Adipocyte (in vitro differentiated cells): ENCODE measurements at regions not wholly inside any gene's neighbourhood (a gene's known extent, or its start where the extent isn't known, plus 50 kb on each side); places are given as distances from the start of the nearest gene placed in this dataset.

Experiments
- DNase-seq: peaks from one replicate; pipeline ENCODE4 v3.0.0-alpha.2; 2015; ENCODE audit warnings: low read depth
- H3K27me3 ChIP-seq: replicated peaks from 2 replicates; pipeline ENCODE4 v1.7.0; 2013; ENCODE audit warnings: mild to moderate bottlenecking, low read length, moderate library complexity; ENCODE audit not compliant: control insufficient read depth, insufficient read depth
- H3K36me3 ChIP-seq: 2 replicates; pipeline ENCODE4 v1.7.0; 2013; ENCODE audit warnings: low read length, mild to moderate bottlenecking, moderate library complexity; ENCODE audit not compliant: control insufficient read depth, insufficient read depth, severe bottlenecking
- H3K4me1 ChIP-seq: 2 replicates; pipeline ENCODE4 v1.7.0; 2013; ENCODE audit warnings: mild to moderate bottlenecking, low read length, moderate library complexity; ENCODE audit not compliant: control insufficient read depth, insufficient read depth
- H3K4me3 ChIP-seq: 2 replicates; pipeline ENCODE4 v1.7.0; 2013; ENCODE audit warnings: mild to moderate bottlenecking, low read length, moderate library complexity
- H3K9ac ChIP-seq: 2 replicates; pipeline ENCODE4 v1.7.0; 2013; ENCODE audit warnings: mild to moderate bottlenecking, low read length, moderate library complexity
- H3K9me3 ChIP-seq: 2 replicates; pipeline ENCODE4 v1.7.0; 2013; ENCODE audit warnings: mild to moderate bottlenecking, low read length, moderate library complexity; ENCODE audit not compliant: control insufficient read depth

- Histone ChIP-seq H3K9ac (no peak overlapping the region), H3K4me3 (no peak overlapping the region), H3K9me3 (no peaks in the 10 kb centered on the region), H3K27me3 (no peaks in the 10 kb centered on the region), H3K36me3 (no peaks in the 10 kb centered on the region), H3K4me1 (peaks cover 3% of the 10 kb centered on the region)
- no peak for DNase-seq
Measured at GRCh38 chr7:85570898-85571297, 384.0 kb upstream of the SEMA3D start.

GRCh38 chr7:85567983-85568382 lies 381.1 kb upstream of the SEMA3D start:
- Histone ChIP-seq H3K36me3 (no peaks in the 10 kb centered on the region), H3K4me3 (no peak overlapping the region), H3K9me3 (no peaks in the 10 kb centered on the region), H3K4me1 (peaks cover 17% of the 10 kb centered on the region), H3K27me3 (no peaks in the 10 kb centered on the region), H3K9ac (no peak overlapping the region)
- peak; percentile 22 for DNase-seq

GRCh38 chr7:85566095-85566794 lies 379.4 kb upstream of the SEMA3D start:
- Histone ChIP-seq H3K36me3 (no peaks in the 10 kb centered on the region), H3K9me3 (no peaks in the 10 kb centered on the region), H3K27me3 (no peaks in the 10 kb centered on the region), H3K4me1 (peaks cover 17% of the 10 kb centered on the region), H3K4me3 (no peak overlapping the region), H3K9ac (no peak overlapping the region)
- no peak for DNase-seq

- no peak for DNase-seq
- Histone ChIP-seq H3K4me3 (peak overlapping the region; percentile 40), H3K9me3 (no peaks in the 10 kb centered on the region), H3K36me3 (no peaks in the 10 kb centered on the region), H3K4me1 (peaks cover 17% of the 10 kb centered on the region), H3K27me3 (no peaks in the 10 kb centered on the region), H3K9ac (peak overlapping the region; percentile 18)
Measured at GRCh38 chr7:85565276-85565675, 378.4 kb upstream of the SEMA3D start.

- Histone ChIP-seq H3K36me3 (no peaks in the 10 kb centered on the region), H3K9ac (no peak overlapping the region), H3K27me3 (no peaks in the 10 kb centered on the region), H3K4me3 (no peak overlapping the region), H3K4me1 (peaks cover 17% of the 10 kb centered on the region), H3K9me3 (no peaks in the 10 kb centered on the region)
- no peak for DNase-seq
Measured at GRCh38 chr7:85564861-85565260, 378.0 kb upstream of the SEMA3D start.

GRCh38 chr7:85561706-85562105 lies 374.9 kb upstream of the SEMA3D start:
- H3K4me3 ChIP-seq: no peak overlapping the region
- peaks cover 17% of the 10 kb centered on the region for H3K4me1 ChIP-seq
- no peak for DNase-seq
- H3K27me3 ChIP-seq: no peaks in the 10 kb centered on the region
- H3K9ac ChIP-seq: no peak overlapping the region
- H3K9me3 ChIP-seq: no peaks in the 10 kb centered on the region
- H3K36me3 ChIP-seq: no peaks in the 10 kb centered on the region

- no peaks in the 10 kb centered on the region for H3K36me3 ChIP-seq
- no peak overlapping the region for H3K9ac ChIP-seq
- no peak overlapping the region for H3K4me3 ChIP-seq
- no peaks in the 10 kb centered on the region for H3K9me3 ChIP-seq
- peak; percentile 91 for DNase-seq
- H3K4me1 ChIP-seq: peaks cover 8% of the 10 kb centered on the region
- no peaks in the 10 kb centered on the region for H3K27me3 ChIP-seq
Measured at GRCh38 chr7:85554236-85555178, 367.7 kb upstream of the SEMA3D start.

GRCh38 chr7:85535974-85536729 lies 349.3 kb upstream of the SEMA3D start:
- Histone ChIP-seq H3K27me3 (no peaks in the 10 kb centered on the region), H3K4me3 (no peak overlapping the region), H3K9me3 (no peaks in the 10 kb centered on the region), H3K4me1 (no peaks in the 10 kb centered on the region), H3K36me3 (no peaks in the 10 kb centered on the region), H3K9ac (no peak overlapping the region)
- peak; percentile 58 for DNase-seq

GRCh38 chr7:85529831-85530230 lies 343.0 kb upstream of the SEMA3D start:
- H3K36me3 ChIP-seq: no peaks in the 10 kb centered on the region
- H3K9ac ChIP-seq: no peak overlapping the region
- H3K4me1 ChIP-seq: peaks cover 24% of the 10 kb centered on the region
- H3K27me3 ChIP-seq: no peaks in the 10 kb centered on the region
- H3K4me3 ChIP-seq: no peak overlapping the region
- no peaks in the 10 kb centered on the region for H3K9me3 ChIP-seq
- peak; percentile 48 for DNase-seq

- H3K27me3 ChIP-seq: no peaks in the 10 kb centered on the region
- H3K4me1 ChIP-seq: peaks cover 24% of the 10 kb centered on the region
- peak overlapping the region; percentile 52 for H3K9ac ChIP-seq
- H3K4me3 ChIP-seq: peak overlapping the region; percentile 60
- peak; percentile 41 for DNase-seq
- no peaks in the 10 kb centered on the region for H3K36me3 ChIP-seq
- H3K9me3 ChIP-seq: no peaks in the 10 kb centered on the region
Measured at GRCh38 chr7:85529201-85529600, 342.3 kb upstream of the SEMA3D start.

- no peaks in the 10 kb centered on the region for H3K27me3 ChIP-seq
- no peak overlapping the region for H3K9ac ChIP-seq
- peak overlapping the region; percentile 60 for H3K4me3 ChIP-seq
- H3K9me3 ChIP-seq: no peaks in the 10 kb centered on the region
- DNase-seq: peak; percentile 72
- H3K36me3 ChIP-seq: no peaks in the 10 kb centered on the region
- peaks cover 24% of the 10 kb centered on the region for H3K4me1 ChIP-seq
Measured at GRCh38 chr7:85528581-85528980, 341.7 kb upstream of the SEMA3D start.
